ENCODE measurements at regions not wholly inside any gene's neighbourhood (a gene's known extent, or its start where the extent isn't known, plus 50 kb on each side); places are given as distances from the start of the nearest gene placed in this dataset.

- no peak overlapping the region for H3K4me3 ChIP-seq (ENCODE audit: low read length)
- no peak for TF ChIP-seq ZNF274 (IDR thresholded peaks at IDR 0.05; ENCODE audit: low read depth, low read length)
Observed at GRCh38 chr1:38718031-38718430, 141.5 kb downstream of the RRAGC start.

- H3K4me3 ChIP-seq (ENCODE audit: low read length) = no peak overlapping the region
- TF ChIP-seq ZNF274 (IDR thresholded peaks at IDR 0.05; ENCODE audit: low read depth, low read length) = no peak
Observed at GRCh38 chr1:38716229-38716628, 143.3 kb downstream of the RRAGC start.

GRCh38 chr1:38715415-38715814 is 144.2 kb downstream of the RRAGC start:
- no peak overlapping the region for H3K4me3 ChIP-seq (ENCODE audit: low read length)
- TF ChIP-seq ZNF274 (IDR thresholded peaks at IDR 0.05; ENCODE audit: low read depth, low read length) = no peak

- H3K4me3 ChIP-seq (ENCODE audit: low read length) = no peak overlapping the region
- TF ChIP-seq ZNF274 (IDR thresholded peaks at IDR 0.05; ENCODE audit: low read depth, low read length) = no peak
Observed at GRCh38 chr1:38712046-38712445, 147.5 kb downstream of the RRAGC start.

- TF ChIP-seq ZNF274 (IDR thresholded peaks at IDR 0.05; ENCODE audit: low read depth, low read length) = no peak
- no peak overlapping the region for H3K4me3 ChIP-seq (ENCODE audit: low read length)
Observed at GRCh38 chr1:38708701-38709258, 150.8 kb downstream of the RRAGC start.

GRCh38 chr1:38701088-38701487 is 158.5 kb downstream of the RRAGC start:
- H3K4me3 ChIP-seq (ENCODE audit: low read length) = no peak overlapping the region
- no peak for TF ChIP-seq ZNF274 (IDR thresholded peaks at IDR 0.05; ENCODE audit: low read depth, low read length)

GRCh38 chr1:38700077-38700470 is 159.5 kb downstream of the RRAGC start:
- TF ChIP-seq ZNF274 (IDR thresholded peaks at IDR 0.05; ENCODE audit: low read depth, low read length) = no peak
- no peak overlapping the region for H3K4me3 ChIP-seq (ENCODE audit: low read length)

DNA sequence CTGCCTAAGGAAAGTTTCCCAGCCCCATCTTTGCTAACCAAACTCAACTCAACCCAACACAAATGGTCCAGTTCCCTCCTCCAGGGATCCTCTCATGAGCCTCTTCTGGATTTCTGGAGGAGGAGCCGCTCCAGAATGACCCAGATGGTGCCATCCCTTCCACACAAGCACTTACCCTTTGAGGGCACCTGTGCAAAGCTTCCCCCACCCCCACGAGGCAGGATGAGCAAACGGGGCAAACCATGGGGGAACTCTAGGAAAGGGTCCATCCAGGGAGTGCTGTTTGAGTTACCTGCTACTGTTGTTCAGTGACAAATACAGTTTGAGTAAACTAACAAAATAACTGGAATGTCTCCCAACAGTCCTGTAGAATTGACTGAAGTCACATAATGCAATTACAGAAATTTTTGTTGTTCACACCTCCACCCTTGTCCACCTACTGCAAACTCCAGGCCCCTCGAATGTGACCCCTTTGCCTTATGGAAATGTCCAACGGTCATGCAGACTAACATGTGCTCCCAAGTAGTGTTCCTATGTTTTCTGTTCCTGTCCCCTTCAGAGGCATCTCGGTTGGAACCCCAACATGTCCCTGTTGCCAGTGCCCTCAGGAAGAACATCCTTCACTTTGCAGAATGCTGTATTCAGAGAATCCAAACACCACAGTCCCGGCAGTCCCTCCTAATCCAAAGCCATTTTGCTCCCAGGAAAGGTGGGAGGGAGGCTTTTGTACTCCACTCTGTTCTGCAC is 160.1 kb downstream of the RRAGC start:
- TF ChIP-seq ZNF274 (IDR thresholded peaks at IDR 0.05; ENCODE audit: low read depth, low read length) = no peak
- H3K4me3 ChIP-seq (ENCODE audit: low read length) = no peak overlapping the region

DNA sequence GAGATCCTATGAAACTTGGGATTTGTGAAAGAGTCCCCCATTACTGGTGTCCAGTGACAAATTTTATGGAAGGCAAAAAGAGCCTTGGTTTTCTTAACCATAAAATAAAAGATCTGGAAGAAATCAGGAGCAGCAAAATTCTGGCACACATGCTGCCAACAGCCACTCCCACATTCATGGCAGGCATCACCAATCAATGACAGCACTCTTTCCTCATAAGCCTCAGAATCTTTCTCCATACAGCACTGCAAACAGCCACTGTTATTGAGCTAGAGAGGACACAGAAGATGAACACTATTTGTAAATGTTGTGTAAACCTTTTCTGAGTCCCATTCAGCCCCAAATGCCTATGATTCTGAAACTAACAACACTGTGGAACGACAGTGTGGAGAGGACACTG is 162.2 kb downstream of the RRAGC start:
- no peak overlapping the region for H3K4me3 ChIP-seq (ENCODE audit: low read length)
- no peak for TF ChIP-seq ZNF274 (IDR thresholded peaks at IDR 0.05; ENCODE audit: low read depth, low read length)

DNA sequence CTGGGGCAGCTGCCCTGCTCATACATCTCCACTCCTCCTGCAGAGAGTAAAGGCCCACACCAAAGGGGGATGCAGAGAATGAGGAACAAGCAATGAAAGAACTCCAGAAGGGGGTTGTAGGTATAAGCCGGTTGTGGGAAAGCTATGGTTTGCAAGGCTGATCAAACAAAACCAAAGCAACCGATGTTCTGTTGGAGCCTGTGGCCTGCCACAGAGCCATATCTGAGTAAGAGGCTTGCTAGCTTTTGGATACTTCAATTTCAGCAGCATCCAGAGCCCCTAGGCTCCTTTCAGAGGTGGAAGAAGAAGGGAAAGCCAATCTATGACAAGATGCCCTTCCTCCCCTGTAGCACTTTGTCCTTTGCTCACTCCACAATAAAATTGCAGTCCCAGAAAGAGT is 163.2 kb downstream of the RRAGC start:
- no peak for TF ChIP-seq ZNF274 (IDR thresholded peaks at IDR 0.05; ENCODE audit: low read depth, low read length)

GRCh38 chr1:38693759-38694158 is 165.8 kb downstream of the RRAGC start:
- TF ChIP-seq ZNF274 (IDR thresholded peaks at IDR 0.05; ENCODE audit: low read depth, low read length) = no peak
- no peak overlapping the region for H3K4me3 ChIP-seq (ENCODE audit: low read length)

More for the DNA sequence above, 163.2 kb downstream of the RRAGC start:
- H3K4me3 ChIP-seq (ENCODE audit: low read length) = no peak overlapping the region

GRCh38 chr1:38693031-38693430 is 166.5 kb downstream of the RRAGC start:
- H3K4me3 ChIP-seq (ENCODE audit: low read length) = no peak overlapping the region
- TF ChIP-seq ZNF274 (IDR thresholded peaks at IDR 0.05; ENCODE audit: low read depth, low read length) = no peak

- no peak for TF ChIP-seq ZNF274 (IDR thresholded peaks at IDR 0.05; ENCODE audit: low read depth, low read length)
Observed at GRCh38 chr1:38690790-38691449, 168.7 kb downstream of the RRAGC start.

DNA sequence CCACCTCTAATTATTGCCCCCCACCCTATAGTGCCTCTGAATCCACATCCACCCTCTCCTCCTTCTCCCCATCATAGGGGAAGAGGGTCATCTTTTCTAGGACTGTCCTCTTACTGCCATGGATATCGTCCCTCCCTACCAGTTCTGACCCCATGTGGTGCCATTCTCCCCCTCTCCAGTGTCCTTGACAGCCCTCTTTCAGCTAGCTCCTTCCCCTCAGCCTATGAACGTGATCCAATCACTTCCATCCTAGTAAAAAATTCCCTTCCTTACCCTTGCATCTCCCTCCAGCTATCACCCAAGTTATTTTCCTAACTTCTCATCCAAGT is 172.7 kb downstream of the RRAGC start:
- H3K4me3 ChIP-seq (ENCODE audit: low read length) = no peak overlapping the region
- no peak for TF ChIP-seq ZNF274 (IDR thresholded peaks at IDR 0.05; ENCODE audit: low read depth, low read length)

More at GRCh38 chr1:38690790-38691449, 168.7 kb downstream of the RRAGC start:
- H3K4me3 ChIP-seq (ENCODE audit: low read length) = no peak overlapping the region

Data from GM08714 (cell line).